H1 (cell line): ENCODE measurements at regions not wholly inside any gene's neighbourhood (a gene's known extent, or its start where the extent isn't known, plus 50 kb on each side); places are given as distances from the start of the nearest gene placed in this dataset.

ENCODE experiments used
- CTBP2 ChIP-seq: IDR thresholded peaks from 2 replicates; pipeline ENCODE4 v1.7.0; 2011; ENCODE audit warnings: borderline replicate concordance, mild to moderate bottlenecking, moderate library complexity, mixed read lengths, low read length; ENCODE audit not compliant: insufficient read depth, insufficient read length
- HDAC6 ChIP-seq: IDR thresholded peaks from one replicate; pipeline ENCODE4 v1.7.1; 2012; ENCODE audit warnings: low read depth, mild to moderate bottlenecking, inconsistent platforms, low read length, moderate library complexity
- NRF1 ChIP-seq: IDR thresholded peaks from 2 replicates; pipeline ENCODE4 v1.6.1; 2011; ENCODE audit warnings: mild to moderate bottlenecking, low read depth, low read length, improper control_type of control experiment
- TF ChIP-seq, protein P1 (sequence below): IDR thresholded peaks from 2 replicates; pipeline ENCODE4 v1.6.1; 2012; ENCODE audit warnings: low read length, inconsistent platforms
- TF ChIP-seq, protein P2 (sequence below), 3 experiments: IDR thresholded peaks; 1 replicate in 2 of 3; 2 replicates in 1 of 3; pipeline versions ENCODE4 v1.5.1 to v1.6.1; 2011; ENCODE audit warnings: low read length in 3 of 3, mild to moderate bottlenecking in 3 of 3, inconsistent platforms in 2 of 3, low read depth in 1 of 3, moderate library complexity in 1 of 3; ENCODE audit not compliant: insufficient read depth in 1 of 3; ENCODE audit errors: control extremely low read depth in 1 of 3

DNA sequence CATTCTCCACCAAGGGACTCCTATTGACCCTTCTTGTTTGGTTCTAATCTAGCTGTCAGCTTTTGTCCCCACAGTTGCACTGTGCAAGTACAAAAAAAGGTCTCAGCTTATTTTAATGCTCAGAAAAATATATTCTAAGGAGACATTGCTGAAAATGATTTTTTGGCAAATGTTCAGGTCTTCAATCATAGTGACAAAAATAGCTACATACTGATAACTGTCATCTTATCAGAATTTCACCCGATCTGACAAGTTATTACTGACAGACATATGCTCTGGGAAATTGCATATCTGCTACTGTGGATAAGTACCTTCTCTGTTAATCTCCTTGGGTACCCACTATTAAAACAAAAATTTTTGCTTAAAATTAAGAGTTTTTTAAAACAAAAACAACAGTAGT lies 263.6 kb downstream of the FLRT2 start (continued):
- TF ChIP-seq, protein P1, sequence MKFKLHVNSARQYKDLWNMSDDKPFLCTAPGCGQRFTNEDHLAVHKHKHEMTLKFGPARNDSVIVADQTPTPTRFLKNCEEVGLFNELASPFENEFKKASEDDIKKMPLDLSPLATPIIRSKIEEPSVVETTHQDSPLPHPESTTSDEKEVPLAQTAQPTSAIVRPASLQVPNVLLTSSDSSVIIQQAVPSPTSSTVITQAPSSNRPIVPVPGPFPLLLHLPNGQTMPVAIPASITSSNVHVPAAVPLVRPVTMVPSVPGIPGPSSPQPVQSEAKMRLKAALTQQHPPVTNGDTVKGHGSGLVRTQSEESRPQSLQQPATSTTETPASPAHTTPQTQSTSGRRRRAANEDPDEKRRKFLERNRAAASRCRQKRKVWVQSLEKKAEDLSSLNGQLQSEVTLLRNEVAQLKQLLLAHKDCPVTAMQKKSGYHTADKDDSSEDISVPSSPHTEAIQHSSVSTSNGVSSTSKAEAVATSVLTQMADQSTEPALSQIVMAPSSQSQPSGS, result no peak
- TF ChIP-seq CTBP2 (no peak), NRF1 (no peak), HDAC6 (no peak)
- TF ChIP-seq, protein P2, sequence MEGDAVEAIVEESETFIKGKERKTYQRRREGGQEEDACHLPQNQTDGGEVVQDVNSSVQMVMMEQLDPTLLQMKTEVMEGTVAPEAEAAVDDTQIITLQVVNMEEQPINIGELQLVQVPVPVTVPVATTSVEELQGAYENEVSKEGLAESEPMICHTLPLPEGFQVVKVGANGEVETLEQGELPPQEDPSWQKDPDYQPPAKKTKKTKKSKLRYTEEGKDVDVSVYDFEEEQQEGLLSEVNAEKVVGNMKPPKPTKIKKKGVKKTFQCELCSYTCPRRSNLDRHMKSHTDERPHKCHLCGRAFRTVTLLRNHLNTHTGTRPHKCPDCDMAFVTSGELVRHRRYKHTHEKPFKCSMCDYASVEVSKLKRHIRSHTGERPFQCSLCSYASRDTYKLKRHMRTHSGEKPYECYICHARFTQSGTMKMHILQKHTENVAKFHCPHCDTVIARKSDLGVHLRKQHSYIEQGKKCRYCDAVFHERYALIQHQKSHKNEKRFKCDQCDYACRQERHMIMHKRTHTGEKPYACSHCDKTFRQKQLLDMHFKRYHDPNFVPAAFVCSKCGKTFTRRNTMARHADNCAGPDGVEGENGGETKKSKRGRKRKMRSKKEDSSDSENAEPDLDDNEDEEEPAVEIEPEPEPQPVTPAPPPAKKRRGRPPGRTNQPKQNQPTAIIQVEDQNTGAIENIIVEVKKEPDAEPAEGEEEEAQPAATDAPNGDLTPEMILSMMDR (IDR thresholded peaks at IDR 0.05; ENCODE audit: control extremely low read depth in 1 of 3, insufficient read depth in 1 of 3, low read depth in 1 of 3, low read length in 3 of 3), result no peak
